Dendritic cell treated with granulocyte-macrophage colony-stimulating factor and Interleukin-4, amounts not matched to agents 40 ng/mL and 50 ng/mL, for 4 days (primary cell): ENCODE measurements at regions not wholly inside any gene's neighbourhood (a gene's known extent, or its start where the extent isn't known, plus 50 kb on each side); places are given as distances from the start of the nearest gene placed in this dataset.

Experiments
- H3K27ac Mint-ChIP-seq: one replicate; pipeline ENCODE4 v1.8.0; 2022; ENCODE audit warnings: mild to moderate bottlenecking, mixed read lengths
- H3K27me3 Mint-ChIP-seq: one replicate; pipeline ENCODE4 v1.8.0; 2022; ENCODE audit warnings: mild to moderate bottlenecking, mixed read lengths
- H3K36me3 Mint-ChIP-seq: one replicate; pipeline ENCODE4 v1.8.0; 2022; ENCODE audit warnings: low read depth, mixed read lengths
- H3K4me1 Mint-ChIP-seq: one replicate; pipeline ENCODE4 v1.8.0; 2022; ENCODE audit warnings: low read depth, mixed read lengths
- H3K4me3 Mint-ChIP-seq: one replicate; pipeline ENCODE4 v1.8.0; 2022; ENCODE audit warnings: mild to moderate bottlenecking, moderate library complexity, mixed read lengths
- H3K9me3 Mint-ChIP-seq: one replicate; pipeline ENCODE4 v1.8.0; 2022; ENCODE audit warnings: mixed read lengths
- intact Hi-C: fragments of 100-400 bp; cut with micrococcal nuclease; formaldehyde crosslinking; loops from one replicate; pipeline ENCODE4 v1.15.0; 2022

GRCh38 chr6:62889240-62889639 is 322.0 kb upstream of the FKBP1C start:
- no peaks in the 10 kb centered on the region for H3K36me3 Mint-ChIP-seq
- intact Hi-C loops: no loop called here
- H3K4me1 Mint-ChIP-seq: no peaks in the 10 kb centered on the region
- H3K27me3 Mint-ChIP-seq: no peaks in the 10 kb centered on the region
- no peak overlapping the region for H3K27ac Mint-ChIP-seq
- H3K4me3 Mint-ChIP-seq: no peak overlapping the region
- no peaks in the 10 kb centered on the region for H3K9me3 Mint-ChIP-seq

- Mint-ChIP-seq H3K27ac (no peak overlapping the region), H3K4me1 (no peaks in the 10 kb centered on the region), H3K36me3 (no peaks in the 10 kb centered on the region), H3K9me3 (no peaks in the 10 kb centered on the region), H3K27me3 (no peaks in the 10 kb centered on the region), H3K4me3 (no peak overlapping the region)
- intact Hi-C loops: no loop called here
Measured at GRCh38 chr6:62891065-62891647, 320.1 kb upstream of the FKBP1C start.

GRCh38 chr6:62894114-62894513 is 317.2 kb upstream of the FKBP1C start:
- Mint-ChIP-seq H3K9me3 (no peaks in the 10 kb centered on the region), H3K4me1 (no peaks in the 10 kb centered on the region), H3K36me3 (no peaks in the 10 kb centered on the region), H3K4me3 (no peak overlapping the region), H3K27ac (no peak overlapping the region), H3K27me3 (no peaks in the 10 kb centered on the region)
- intact Hi-C loops: no loop called here

- no peak overlapping the region for H3K27ac Mint-ChIP-seq
- no peaks in the 10 kb centered on the region for H3K27me3 Mint-ChIP-seq
- H3K4me1 Mint-ChIP-seq: no peaks in the 10 kb centered on the region
- H3K4me3 Mint-ChIP-seq: no peak overlapping the region
- no peaks in the 10 kb centered on the region for H3K36me3 Mint-ChIP-seq
- H3K9me3 Mint-ChIP-seq: peaks cover 33% of the 10 kb centered on the region
- intact Hi-C loops: no loop called here
Measured at GRCh38 chr6:62903266-62903665, 308.0 kb upstream of the FKBP1C start.

GRCh38 chr6:62904687-62905086 is 306.6 kb upstream of the FKBP1C start:
- intact Hi-C loops: no loop called here
- Mint-ChIP-seq H3K4me1 (no peaks in the 10 kb centered on the region), H3K9me3 (peaks cover 33% of the 10 kb centered on the region), H3K27me3 (no peaks in the 10 kb centered on the region), H3K4me3 (no peak overlapping the region), H3K36me3 (no peaks in the 10 kb centered on the region), H3K27ac (no peak overlapping the region)

- intact Hi-C loops: no loop called here
- no peak overlapping the region for H3K4me3 Mint-ChIP-seq
- no peaks in the 10 kb centered on the region for H3K36me3 Mint-ChIP-seq
- H3K27ac Mint-ChIP-seq: no peak overlapping the region
- no peaks in the 10 kb centered on the region for H3K9me3 Mint-ChIP-seq
- no peaks in the 10 kb centered on the region for H3K27me3 Mint-ChIP-seq
- H3K4me1 Mint-ChIP-seq: no peaks in the 10 kb centered on the region
Measured at GRCh38 chr6:62914530-62914929, 296.7 kb upstream of the FKBP1C start.

GRCh38 chr6:62923728-62924127 is 287.5 kb upstream of the FKBP1C start:
- Mint-ChIP-seq H3K4me3 (no peak overlapping the region), H3K4me1 (no peaks in the 10 kb centered on the region), H3K36me3 (no peaks in the 10 kb centered on the region), H3K27ac (no peak overlapping the region), H3K27me3 (no peaks in the 10 kb centered on the region), H3K9me3 (peaks cover 16% of the 10 kb centered on the region)
- intact Hi-C loops: no loop called here

GRCh38 chr6:62940848-62941247 is 270.4 kb upstream of the FKBP1C start:
- intact Hi-C loops: no loop called here
- H3K36me3 Mint-ChIP-seq: no peaks in the 10 kb centered on the region
- no peaks in the 10 kb centered on the region for H3K4me1 Mint-ChIP-seq

GRCh38 chr6:62942000-62942399 is 269.3 kb upstream of the FKBP1C start:
- no peaks in the 10 kb centered on the region for H3K36me3 Mint-ChIP-seq
- H3K4me3 Mint-ChIP-seq: no peak overlapping the region
- no peaks in the 10 kb centered on the region for H3K27me3 Mint-ChIP-seq
- no peaks in the 10 kb centered on the region for H3K4me1 Mint-ChIP-seq
- H3K27ac Mint-ChIP-seq: no peak overlapping the region
- H3K9me3 Mint-ChIP-seq: peaks cover 32% of the 10 kb centered on the region
- intact Hi-C loops: no loop called here

More at GRCh38 chr6:62940848-62941247, 270.4 kb upstream of the FKBP1C start:
- H3K27ac Mint-ChIP-seq: no peak overlapping the region
- no peaks in the 10 kb centered on the region for H3K27me3 Mint-ChIP-seq
- H3K9me3 Mint-ChIP-seq: peaks cover 36% of the 10 kb centered on the region
- no peak overlapping the region for H3K4me3 Mint-ChIP-seq

GRCh38 chr6:62968834-62969233 is 242.4 kb upstream of the FKBP1C start:
- peaks cover 10% of the 10 kb centered on the region for H3K9me3 Mint-ChIP-seq
- intact Hi-C loops: no loop called here
- no peaks in the 10 kb centered on the region for H3K27me3 Mint-ChIP-seq
- H3K27ac Mint-ChIP-seq: no peak overlapping the region
- H3K4me1 Mint-ChIP-seq: no peaks in the 10 kb centered on the region
- H3K36me3 Mint-ChIP-seq: no peaks in the 10 kb centered on the region
- H3K4me3 Mint-ChIP-seq: no peak overlapping the region

GRCh38 chr6:62971976-62972658 is 239.2 kb upstream of the FKBP1C start:
- Mint-ChIP-seq H3K4me1 (no peaks in the 10 kb centered on the region), H3K36me3 (no peaks in the 10 kb centered on the region), H3K4me3 (no peak overlapping the region), H3K27me3 (no peaks in the 10 kb centered on the region), H3K9me3 (no peaks in the 10 kb centered on the region), H3K27ac (no peak overlapping the region)
- intact Hi-C loops: no loop called here

- Mint-ChIP-seq H3K27ac (no peak overlapping the region), H3K4me1 (no peaks in the 10 kb centered on the region), H3K9me3 (no peaks in the 10 kb centered on the region), H3K27me3 (no peaks in the 10 kb centered on the region), H3K36me3 (no peaks in the 10 kb centered on the region), H3K4me3 (no peak overlapping the region)
- intact Hi-C loops: no loop called here
Measured at GRCh38 chr6:62974452-62974851, 236.8 kb upstream of the FKBP1C start.

- no peak overlapping the region for H3K27ac Mint-ChIP-seq
- H3K27me3 Mint-ChIP-seq: no peaks in the 10 kb centered on the region
- H3K36me3 Mint-ChIP-seq: no peaks in the 10 kb centered on the region
- no peak overlapping the region for H3K4me3 Mint-ChIP-seq
- intact Hi-C loops: no loop called here
- no peaks in the 10 kb centered on the region for H3K4me1 Mint-ChIP-seq
- H3K9me3 Mint-ChIP-seq: peaks cover 10% of the 10 kb centered on the region
Measured at GRCh38 chr6:62976566-62976965, 234.7 kb upstream of the FKBP1C start.

- H3K36me3 Mint-ChIP-seq: no peaks in the 10 kb centered on the region
- H3K27me3 Mint-ChIP-seq: no peaks in the 10 kb centered on the region
- no peak overlapping the region for H3K4me3 Mint-ChIP-seq
- intact Hi-C loops: no loop called here
- no peaks in the 10 kb centered on the region for H3K4me1 Mint-ChIP-seq
- no peak overlapping the region for H3K27ac Mint-ChIP-seq
- H3K9me3 Mint-ChIP-seq: peaks cover 10% of the 10 kb centered on the region
Measured at GRCh38 chr6:62978920-62979319, 232.3 kb upstream of the FKBP1C start.

GRCh38 chr6:62980093-62980492 is 231.2 kb upstream of the FKBP1C start:
- no peaks in the 10 kb centered on the region for H3K4me1 Mint-ChIP-seq
- no peaks in the 10 kb centered on the region for H3K27me3 Mint-ChIP-seq
- H3K27ac Mint-ChIP-seq: no peak overlapping the region
- peaks cover 11% of the 10 kb centered on the region for H3K9me3 Mint-ChIP-seq
- no peak overlapping the region for H3K4me3 Mint-ChIP-seq
- intact Hi-C loops: no loop called here
- H3K36me3 Mint-ChIP-seq: no peaks in the 10 kb centered on the region
